ENCODE measurements at regions not wholly inside any gene's neighbourhood (a gene's known extent, or its start where the extent isn't known, plus 50 kb on each side); places are given as distances from the start of the nearest gene placed in this dataset.

DNA sequence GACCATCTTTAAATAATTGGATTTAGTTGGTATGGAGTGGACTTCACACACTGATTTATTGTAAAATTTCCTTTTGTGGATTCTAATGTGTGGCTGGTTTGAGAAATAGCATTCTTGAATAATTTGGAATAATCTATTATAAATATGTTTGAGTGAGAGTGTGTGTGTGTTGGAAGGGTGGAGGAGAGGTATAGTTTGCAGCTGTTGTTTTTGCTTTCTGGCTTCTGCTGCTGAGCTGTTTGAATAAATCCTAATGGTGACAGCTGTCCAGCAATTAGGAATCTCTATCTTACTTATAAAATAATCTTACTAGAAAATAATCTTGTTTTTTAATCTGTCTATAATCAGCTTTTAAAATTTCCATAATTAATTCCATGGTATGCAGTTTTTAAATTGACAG is 1283.0 kb upstream of the CDH2 start (continued):
- TF ChIP-seq GLIS3 (CRISPR knock-in tag; IDR thresholded peaks at IDR 0.05) (no peak), PPARA (CRISPR knock-in tag; IDR thresholded peaks at IDR 0.05; ENCODE audit: borderline replicate concordance) (no peak), ZNF70 (CRISPR knock-in tag; IDR thresholded peaks at IDR 0.05) (no peak)

- ATAC-seq = no peak
- TF ChIP-seq ZNF8 (CRISPR knock-in tag; IDR thresholded peaks at IDR 0.05) (no peak), ZFP3 (CRISPR knock-in tag; IDR thresholded peaks at IDR 0.05) (no peak), ISL1 (CRISPR knock-in tag; IDR thresholded peaks at IDR 0.05) (no peak), POU6F1 (CRISPR knock-in tag; IDR thresholded peaks at IDR 0.05; ENCODE audit: borderline replicate concordance, low read depth) (no peak), ESRRG (CRISPR knock-in tag; IDR thresholded peaks at IDR 0.05) (no peak), ARNTL (CRISPR knock-in tag; IDR thresholded peaks at IDR 0.05; ENCODE audit: borderline replicate concordance, low read depth) (no peak), OSR1 (CRISPR knock-in tag; IDR thresholded peaks at IDR 0.05) (no peak), ZC3H10 (CRISPR knock-in tag; IDR thresholded peaks at IDR 0.05) (no peak), ZNF565 (CRISPR knock-in tag; conservative IDR thresholded peaks at IDR 0.05; ENCODE audit: low read depth) (no peak), SNAI2 (CRISPR knock-in tag; IDR thresholded peaks at IDR 0.05) (no peak), ZFP30 (CRISPR knock-in tag; IDR thresholded peaks at IDR 0.05) (no peak), BACH2 (CRISPR knock-in tag; IDR thresholded peaks at IDR 0.05; ENCODE audit: borderline replicate concordance) (no peak)
Observed at GRCh38 chr18:29457316-29457889, 1280.5 kb upstream of the CDH2 start.

DNA sequence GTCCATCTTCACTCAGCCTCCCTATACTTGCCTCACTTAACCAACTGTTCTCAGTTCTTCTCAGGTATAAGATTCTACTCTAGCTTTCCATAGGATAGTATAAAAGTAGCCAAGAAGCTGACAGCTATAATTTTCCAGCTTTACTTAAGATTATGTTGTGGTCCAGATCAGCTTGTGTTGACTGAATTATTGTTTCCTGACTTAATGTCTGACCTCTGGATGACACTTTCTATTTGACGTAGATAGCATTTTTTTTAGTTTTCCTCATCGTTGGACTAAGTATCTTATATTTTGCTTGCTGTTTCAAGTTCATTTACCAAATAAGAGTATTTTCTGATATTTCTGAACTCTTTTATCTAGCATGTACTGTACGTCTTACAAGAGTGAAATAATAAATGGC is 1272.5 kb upstream of the CDH2 start:
- no peak for TF ChIP-seq CREB5 (CRISPR knock-in tag; IDR thresholded peaks at IDR 0.05; ENCODE audit: low read depth)
- no peak for ATAC-seq

GRCh38 chr18:29439398-29439797 is 1262.5 kb upstream of the CDH2 start:
- no peak for ATAC-seq
- TF ChIP-seq ZC3H10 (CRISPR knock-in tag; IDR thresholded peaks at IDR 0.05) (no peak), CSDC2 (CRISPR knock-in tag; IDR thresholded peaks at IDR 0.05) (no peak), CREB5 (CRISPR knock-in tag; IDR thresholded peaks at IDR 0.05; ENCODE audit: low read depth) (no peak), TOX (CRISPR knock-in tag; IDR thresholded peaks at IDR 0.05; ENCODE audit: borderline replicate concordance) (no peak), ARNTL (CRISPR knock-in tag; IDR thresholded peaks at IDR 0.05; ENCODE audit: borderline replicate concordance, low read depth) (no peak), ZNF565 (CRISPR knock-in tag; conservative IDR thresholded peaks at IDR 0.05; ENCODE audit: low read depth) (no peak), TSHZ2 (CRISPR knock-in tag; IDR thresholded peaks at IDR 0.05) (no peak), RARB (CRISPR knock-in tag; IDR thresholded peaks at IDR 0.05) (no peak), ZNF70 (CRISPR knock-in tag; IDR thresholded peaks at IDR 0.05) (no peak), TCF4 (CRISPR knock-in tag; IDR thresholded peaks at IDR 0.05; ENCODE audit: borderline replicate concordance) (no peak)
- TF ChIP-seq, protein P1, sequence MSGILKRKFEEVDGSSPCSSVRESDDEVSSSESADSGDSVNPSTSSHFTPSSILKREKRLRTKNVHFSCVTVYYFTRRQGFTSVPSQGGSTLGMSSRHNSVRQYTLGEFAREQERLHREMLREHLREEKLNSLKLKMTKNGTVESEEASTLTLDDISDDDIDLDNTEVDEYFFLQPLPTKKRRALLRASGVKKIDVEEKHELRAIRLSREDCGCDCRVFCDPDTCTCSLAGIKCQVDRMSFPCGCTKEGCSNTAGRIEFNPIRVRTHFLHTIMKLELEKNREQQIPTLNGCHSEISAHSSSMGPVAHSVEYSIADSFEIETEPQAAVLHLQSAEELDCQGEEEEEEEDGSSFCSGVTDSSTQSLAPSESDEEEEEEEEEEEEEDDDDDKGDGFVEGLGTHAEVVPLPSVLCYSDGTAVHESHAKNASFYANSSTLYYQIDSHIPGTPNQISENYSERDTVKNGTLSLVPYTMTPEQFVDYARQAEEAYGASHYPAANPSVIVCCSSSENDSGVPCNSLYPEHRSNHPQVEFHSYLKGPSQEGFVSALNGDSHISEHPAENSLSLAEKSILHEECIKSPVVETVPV (CRISPR knock-in tag; IDR thresholded peaks at IDR 0.05) = no peak

Data from SK-N-SH treated with all-trans-retinoic acid at 6 μM for 48 hours (cell line).